K562 (cell line): ENCODE measurements at regions not wholly inside any gene's neighbourhood (a gene's known extent, or its start where the extent isn't known, plus 50 kb on each side); places are given as distances from the start of the nearest gene placed in this dataset.

Experiments
- ATAC-seq: fragments of 200-7000 bp; cut with Tn5 transposase; 3 replicates; pipeline ENCODE4 v1.9.1; 2020; ENCODE audit warnings: moderate library complexity
- BruUV-seq: library from RNA; stranded (reverse); fragments of 400-500 nt; replicated peaks from 2 replicates; lab custom pipeline; 2021; lab: Mats Ljungman, UMichigan
- CTCF ChIA-PET: fragments of 300-600 bp; formaldehyde crosslinking; extraction: SDS; loops from one replicate; lab custom pipeline; 2021; ENCODE audit warnings: low intra/inter-chr PET ratio; lab: Yijun Ruan, JAX
- POLR2A ChIA-PET: fragments of 300-600, 350-650 bp; sonication (Branson Sonifier 250); formaldehyde crosslinking; extraction: SDS; loops from one replicate; lab custom pipeline; 2021; ENCODE audit warnings: antibody characterized with exemption, inconsistent platforms; lab: Yijun Ruan, JAX
- DNase-seq, 4 experiments: peaks; one replicate each; pipeline versions ENCODE4 v3.0.0 to v3.0.0-alpha.2; 2011 to 2018; ENCODE audit warnings: low spot score in 3 of 4, mixed read lengths in 3 of 4; ENCODE audit errors: extremely low read depth in 1 of 4
- FAIRE-seq: peaks from 2 replicates; lab custom pipeline; 2011; peaks lifted over from hg19 to GRCh38; lab: Jason Lieb, UNC
- H2AFZ ChIP-seq: 2 replicates; pipeline ENCODE4 v1.6.0; 2011; ENCODE audit warnings: low read depth, low read length, control low read depth, inconsistent platforms
- H3K27ac ChIP-seq: fragments of 200-600 bp; 3 replicates; pipeline ENCODE4 v1.8.0; 2011; ENCODE audit warnings: low read depth, mild to moderate bottlenecking, control low read depth, inconsistent platforms, low read length, moderate library complexity, mixed read lengths; ENCODE audit errors: extremely low read depth
- H3K27me3 ChIP-seq, 2 experiments: fragments of 300-600 bp in 1 of 2; 2 replicates in 1 of 2; 3 replicates in 1 of 2; pipeline versions ENCODE4 v1.6.0 to v1.8.0; 2011; ENCODE audit warnings: inconsistent platforms in 2 of 2, low read length in 2 of 2, mild to moderate bottlenecking in 1 of 2, mixed read lengths in 1 of 2, moderate library complexity in 1 of 2; ENCODE audit not compliant: control insufficient read depth in 2 of 2, insufficient read depth in 2 of 2
- H3K36me3 ChIP-seq: fragments of 300-600 bp; 3 replicates; pipeline ENCODE4 v1.8.0; 2011; ENCODE audit warnings: mild to moderate bottlenecking, low read length, inconsistent platforms; ENCODE audit not compliant: control insufficient read depth, insufficient read depth
- H3K4me1 ChIP-seq, 2 experiments: fragments of 200-600 bp in 1 of 2; replicated peaks in 1 of 2; 2 replicates in 1 of 2; 3 replicates in 1 of 2; pipeline versions ENCODE4 v1.5.1 to v1.8.0; 2011; ENCODE audit warnings: inconsistent platforms in 2 of 2, low read length in 2 of 2, mild to moderate bottlenecking in 1 of 2, mixed read lengths in 1 of 2, moderate library complexity in 1 of 2; ENCODE audit not compliant: control insufficient read depth in 2 of 2, insufficient read depth in 2 of 2
- H3K4me2 ChIP-seq: 2 replicates; pipeline ENCODE4 v1.6.1; 2011; ENCODE audit warnings: low read length, control low read depth, inconsistent platforms, mixed read lengths; ENCODE audit not compliant: insufficient read depth
- H3K4me3 ChIP-seq: fragments of 200-600 bp; sonication (generic), shearing (Covaris generic); 2 replicates; pipeline ENCODE4 v1.5.1; 2016; ENCODE audit warnings: control low read depth, inconsistent platforms
- H3K79me2 ChIP-seq: fragments of 200-600 bp; 3 replicates; pipeline ENCODE4 v1.8.0; 2011; ENCODE audit warnings: low read length, inconsistent platforms; ENCODE audit not compliant: control insufficient read depth, insufficient read depth
- H3K9ac ChIP-seq, 2 experiments: 2 replicates each; pipeline versions ENCODE4 v1.6.0 to v1.6.1; 2011; ENCODE audit warnings: low read depth in 2 of 2, low read length in 2 of 2, control low read depth in 1 of 2, inconsistent platforms in 1 of 2, mild to moderate bottlenecking in 1 of 2, mixed read lengths in 1 of 2; ENCODE audit not compliant: insufficient read depth in 1 of 2
- H3K9me1 ChIP-seq: one replicate; pipeline ENCODE4 v1.6.0; 2011; ENCODE audit warnings: inconsistent platforms, mild to moderate bottlenecking, low read length, moderate library complexity; ENCODE audit not compliant: control insufficient read depth, insufficient read depth
- H3K9me3 ChIP-seq: replicated peaks from 2 replicates; pipeline ENCODE4 v1.5.1; 2011; ENCODE audit warnings: low read depth, low read length, inconsistent platforms; ENCODE audit not compliant: control insufficient read depth, insufficient read depth
- H4K20me1 ChIP-seq: replicated peaks from 2 replicates; pipeline ENCODE4 v1.6.1; 2011; ENCODE audit warnings: low read length, inconsistent platforms, mixed read lengths; ENCODE audit not compliant: control insufficient read depth, insufficient read depth
- COPS2 ChIP-seq: fragments of 450-650 bp; conservative IDR thresholded peaks from 2 replicates; pipeline ENCODE4 v1.6.1; 2016; ENCODE audit warnings: mild to moderate bottlenecking, moderate library complexity
- HLTF ChIP-seq: fragments of 450-650 bp; IDR thresholded peaks from 2 replicates; pipeline ENCODE4 v1.6.1; 2016
- HMG20B ChIP-seq: fragments of 250-450 bp; sonication (Bioruptor Pico); IDR thresholded peaks from 2 replicates; pipeline ENCODE4 v1.5.0; 2021; ENCODE audit warnings: mild to moderate bottlenecking
- NKRF ChIP-seq: fragments of 450-650 bp; IDR thresholded peaks from 2 replicates; pipeline ENCODE4 v1.6.1; 2016; ENCODE audit warnings: borderline replicate concordance
- NR2C2 ChIP-seq, 2 experiments: fragments of 200-800 bp in 1 of 2; sonication (Bioruptor generic) in 1 of 2; sonication (generic) in 1 of 2; formaldehyde crosslinking in 1 of 2; IDR thresholded peaks; 2 replicates each; pipeline versions ENCODE4 v1.6.1 to v1.8.0; 2016 to 2022; ENCODE audit warnings: mild to moderate bottlenecking in 1 of 2, missing compliant biosample characterization in 1 of 2, missing genetic modification characterization in 1 of 2, missing genetic modification reagents in 1 of 2
- NR4A1 ChIP-seq, 2 experiments: fragments of 250-450 bp in 1 of 2; fragments of 450-650 bp in 1 of 2; sonication (Bioruptor Pico) in 1 of 2; IDR thresholded peaks; 2 replicates each; pipeline versions ENCODE4 v1.4.0 to v1.6.1; 2016 to 2020; ENCODE audit warnings: mild to moderate bottlenecking in 2 of 2, missing compliant biosample characterization in 1 of 2, missing genetic modification characterization in 1 of 2, moderate library complexity in 1 of 2
- PATZ1 ChIP-seq: fragments of 250-450 bp; sonication (Bioruptor Pico); IDR thresholded peaks from 2 replicates; pipeline ENCODE4 v1.5.0; 2020; ENCODE audit warnings: mild to moderate bottlenecking, borderline replicate concordance
- RBM14 ChIP-seq: fragments of 200-400 bp; formaldehyde crosslinking; IDR thresholded peaks from 2 replicates; pipeline ENCODE4 v1.6.1; 2018; ENCODE audit warnings: low read depth, mild to moderate bottlenecking, low read length, moderate library complexity, borderline replicate concordance; ENCODE audit not compliant: insufficient read depth
- RUNX1 ChIP-seq: sonication (generic); IDR thresholded peaks from 2 replicates; pipeline ENCODE4 v1.6.1; 2016; ENCODE audit warnings: antibody characterized with exemption, low read depth
- TFE3 ChIP-seq: fragments of 450-650 bp; formaldehyde crosslinking; IDR thresholded peaks from 2 replicates; pipeline ENCODE4 v1.4.0; 2020; ENCODE audit warnings: mild to moderate bottlenecking, mixed read lengths
- ZNF24 ChIP-seq: fragments of 450-650 bp; IDR thresholded peaks from 2 replicates; pipeline ENCODE4 v1.6.1; 2016
- ZNF518B ChIP-seq: fragments of 250-450 bp; sonication (Bioruptor Pico); IDR thresholded peaks from 2 replicates; pipeline ENCODE4 v1.5.0; 2021; ENCODE audit warnings: mild to moderate bottlenecking, moderate library complexity
- ZNF75A ChIP-seq: fragments of 450-650 bp; formaldehyde crosslinking; IDR thresholded peaks from 2 replicates; pipeline ENCODE4 v1.4.0; 2020; ENCODE audit warnings: mild to moderate bottlenecking
- ZNF76 ChIP-seq: fragments of 250-450 bp; sonication (Bioruptor Pico); IDR thresholded peaks from 2 replicates; pipeline ENCODE4 v1.4.0; 2020; ENCODE audit warnings: mild to moderate bottlenecking, moderate library complexity, borderline replicate concordance
- in situ Hi-C: fragments of 300-500 bp; cut with MboI; formaldehyde crosslinking; loops from 4 replicates; pipeline ENCODE4 v1.15.0; 2018; ENCODE audit warnings: inconsistent platforms, mixed read lengths
- intact Hi-C: fragments of 100-400 bp; cut with micrococcal nuclease; formaldehyde crosslinking; loops from 2 replicates; pipeline ENCODE4 v1.14.2; 2022

- FAIRE-seq = no peak
- H3K9me3 ChIP-seq = no peaks in the 10 kb centered on the region
- no peak overlapping the region for H3K27ac ChIP-seq
- no TSS peak for BruUV-seq
- no peaks in the 10 kb centered on the region for H3K9me1 ChIP-seq
- H2AFZ ChIP-seq = no peak overlapping the region
- TF ChIP-seq HMG20B = no peak
- TF ChIP-seq TFE3 = no peak
- TF ChIP-seq RBM14 = no peak
- TF ChIP-seq PATZ1 (CRISPR knock-in tag) = no peak
- TF ChIP-seq NKRF = no peak
- no peak for TF ChIP-seq COPS2
- no peak for TF ChIP-seq ZNF76
- no peak for TF ChIP-seq RUNX1
- TF ChIP-seq ZNF518B (CRISPR knock-in tag) = no peak
- no peak for TF ChIP-seq NR4A1 (CRISPR knock-in tag; IDR thresholded peaks at IDR 0.05)
- TF ChIP-seq NR4A1 (tag; IDR thresholded peaks at IDR 0.05) = no peak
- TF ChIP-seq ZNF24 = no peak
- no peak for TF ChIP-seq NR2C2 (CRISPR knock-in tag; IDR thresholded peaks at IDR 0.05)
- TF ChIP-seq NR2C2 (tag; IDR thresholded peaks at IDR 0.05) = no peak
- no peak for TF ChIP-seq HLTF
- no peak for TF ChIP-seq ZNF75A
- no peaks in the 10 kb centered on the region for H3K4me1 ChIP-seq
- no peaks in the 10 kb centered on the region for H4K20me1 ChIP-seq
- H3K4me3 ChIP-seq = no peak overlapping the region
- no peak for ATAC-seq
- ChIA-PET CTCF (no interaction called here), POLR2A (no interaction called here)
- no peaks in the 10 kb centered on the region for H3K79me2 ChIP-seq
- no peaks in the 10 kb centered on the region for H3K27me3 ChIP-seq
- no peak for DNase-seq
- H3K4me2 ChIP-seq = no peak overlapping the region
- H3K36me3 ChIP-seq = no peaks in the 10 kb centered on the region
- intact Hi-C loops (no loop called here), in situ Hi-C loops (no loop called here)
- H3K9ac ChIP-seq = no peak overlapping the region
Measured at GRCh38 chr7:79624336-79624735, 170.9 kb upstream of the MAGI2 start.
